OCI-LY7 (cell line): ENCODE measurements at regions not wholly inside any gene's neighbourhood (a gene's known extent, or its start where the extent isn't known, plus 50 kb on each side); places are given as distances from the start of the nearest gene placed in this dataset.

Experiments
- BruUV-seq: library from RNA; stranded (reverse); fragments of 400-500 nt; replicated peaks from 2 replicates; lab custom pipeline; 2021; lab: Mats Ljungman, UMichigan
- CTCF ChIA-PET: fragments of 300-600 bp; sonication (Branson Sonifier 250); formaldehyde crosslinking; loops from one replicate; lab custom pipeline; 2022; ENCODE audit warnings: antibody characterized with exemption; ENCODE audit not compliant: unreplicated experiment; lab: Charles Lee
- POLR2A ChIA-PET: fragments of 300-600 bp; sonication (Branson Sonifier 250); formaldehyde crosslinking; loops from one replicate; lab custom pipeline; 2022; ENCODE audit warnings: antibody characterized with exemption; lab: Charles Lee
- DNase-seq: peaks from one replicate; pipeline ENCODE4 v3.0.0-alpha.2; 2015; ENCODE audit warnings: low spot score
- H2AFZ ChIP-seq: fragments of 200-600 bp; sonication (generic), shearing (Covaris generic); 2 replicates; pipeline ENCODE4 v1.6.1; 2014; ENCODE audit warnings: mild to moderate bottlenecking, antibody characterized with exemption, low read length, moderate library complexity
- H3K27ac ChIP-seq: fragments of 200-600 bp; sonication (generic); 2 replicates; pipeline ENCODE4 v1.5.1; 2014; ENCODE audit warnings: mixed run types, low read depth, mild to moderate bottlenecking, moderate library complexity, low read length, inconsistent platforms; ENCODE audit not compliant: poor library complexity, severe bottlenecking
- H3K36me3 ChIP-seq: fragments of 200-600 bp; sonication (generic); 2 replicates; pipeline ENCODE4 v1.6.1; 2014; ENCODE audit warnings: mild to moderate bottlenecking, antibody characterized with exemption, low read length, moderate library complexity, mixed read lengths; ENCODE audit not compliant: insufficient read depth
- H3K4me1 ChIP-seq: fragments of 200-600 bp; sonication (generic); 2 replicates; pipeline ENCODE4 v1.5.1; 2014; ENCODE audit warnings: mild to moderate bottlenecking, low read length; ENCODE audit not compliant: insufficient read depth, poor library complexity, severe bottlenecking
- H3K4me2 ChIP-seq: fragments of 200-600 bp; sonication (generic); 2 replicates; pipeline ENCODE4 v1.6.1; 2014; ENCODE audit warnings: mild to moderate bottlenecking, low read length
- H3K4me3 ChIP-seq: fragments of 200-600 bp; sonication (generic); 2 replicates; pipeline ENCODE4 v1.5.1; 2014; ENCODE audit warnings: mild to moderate bottlenecking, low read depth, low read length; ENCODE audit not compliant: poor library complexity, severe bottlenecking
- H3K79me2 ChIP-seq: fragments of 200-600 bp; sonication (generic); 2 replicates; pipeline ENCODE4 v1.6.1; 2016; ENCODE audit warnings: low read depth, mild to moderate bottlenecking, low read length, moderate library complexity, mixed read lengths; ENCODE audit not compliant: insufficient read depth
- H3K9me2 ChIP-seq: fragments of 200-600 bp; sonication (generic); 2 replicates; pipeline ENCODE4 v1.6.1; 2016; ENCODE audit warnings: mild to moderate bottlenecking, low read length, mixed read lengths; ENCODE audit not compliant: insufficient read depth
- H3K9me3 ChIP-seq: fragments of 200-600 bp; sonication (generic); 2 replicates; pipeline ENCODE4 v1.6.1; 2014; ENCODE audit warnings: mild to moderate bottlenecking, mixed run types, low read length, mixed read lengths
- H4K20me1 ChIP-seq: fragments of 200-600 bp; sonication (generic); 2 replicates; pipeline ENCODE4 v1.6.1; 2014; ENCODE audit warnings: mild to moderate bottlenecking, antibody characterized with exemption, low read length, moderate library complexity, mixed read lengths; ENCODE audit not compliant: insufficient read depth
- CTCF ChIP-seq: fragments of 200-600 bp; sonication (generic); conservative IDR thresholded peaks from 2 replicates; pipeline ENCODE4 v1.5.1; 2014; ENCODE audit warnings: mild to moderate bottlenecking, antibody characterized with exemption, low read length, moderate library complexity, mixed read lengths
- EZH2phosphoT487 ChIP-seq: fragments of 200-600 bp; sonication (generic); IDR thresholded peaks from 2 replicates; pipeline ENCODE4 v1.6.1; 2018; ENCODE audit warnings: low read depth, borderline replicate concordance, mild to moderate bottlenecking, mixed run types, antibody characterized with exemption, low read length, moderate library complexity, mixed read lengths
- intact Hi-C: fragments of 100-400 bp; cut with micrococcal nuclease; formaldehyde crosslinking; loops from one replicate; pipeline ENCODE4 v1.10.0; 2022; ENCODE audit not compliant: unreplicated experiment

- no peak for DNase-seq
Measured at GRCh38 chr2:871175-871727, 79.4 kb upstream of the SNTG2 start.

GRCh38 chr2:870426-870825, 80.2 kb upstream of the SNTG2 start:
- Histone ChIP-seq H3K27ac (no peak overlapping the region), H4K20me1 (no peaks in the 10 kb centered on the region), H3K4me1 (no peaks in the 10 kb centered on the region), H3K9me3 (no peaks in the 10 kb centered on the region), H3K4me2 (no peak overlapping the region), H3K36me3 (no peaks in the 10 kb centered on the region), H3K4me3 (no peak overlapping the region), H3K9me2 (no peaks in the 10 kb centered on the region), H2AFZ (no peak overlapping the region), H3K79me2 (no peaks in the 10 kb centered on the region)
- ChIA-PET POLR2A (no interaction called here), CTCF (no interaction called here)
- TF ChIP-seq CTCF (no peak), EZH2phosphoT487 (no peak)
- DNase-seq: no peak
- intact Hi-C loops: no loop called here
- BruUV-seq: no TSS peak

More at GRCh38 chr2:871175-871727, 79.4 kb upstream of the SNTG2 start:
- no peak overlapping the region for H3K4me3 ChIP-seq
- no peak overlapping the region for H3K27ac ChIP-seq
- BruUV-seq: no TSS peak
- no peaks in the 10 kb centered on the region for H3K79me2 ChIP-seq
- TF ChIP-seq CTCF: no peak
- no peak for TF ChIP-seq EZH2phosphoT487
- H2AFZ ChIP-seq: no peak overlapping the region
- no peaks in the 10 kb centered on the region for H3K36me3 ChIP-seq
- H3K9me2 ChIP-seq: no peaks in the 10 kb centered on the region
- no peaks in the 10 kb centered on the region for H3K9me3 ChIP-seq
- ChIA-PET CTCF (no interaction called here), POLR2A (no interaction called here)
- intact Hi-C loops: no loop called here
- H3K4me1 ChIP-seq: no peaks in the 10 kb centered on the region
- no peak overlapping the region for H3K4me2 ChIP-seq
- no peaks in the 10 kb centered on the region for H4K20me1 ChIP-seq

- TF ChIP-seq CTCF (no peak), EZH2phosphoT487 (no peak)
- no peak overlapping the region for H2AFZ ChIP-seq
- intact Hi-C loops: no loop called here
- no peaks in the 10 kb centered on the region for H3K36me3 ChIP-seq
- no TSS peak for BruUV-seq
- CTCF ChIA-PET: no interaction called here
- no peaks in the 10 kb centered on the region for H3K9me2 ChIP-seq
- H3K79me2 ChIP-seq: no peaks in the 10 kb centered on the region
- no peak for DNase-seq
- no peak overlapping the region for H3K4me3 ChIP-seq
- POLR2A ChIA-PET: no interaction called here
- no peak overlapping the region for H3K27ac ChIP-seq
- no peaks in the 10 kb centered on the region for H4K20me1 ChIP-seq
- no peaks in the 10 kb centered on the region for H3K4me1 ChIP-seq
- H3K9me3 ChIP-seq: no peaks in the 10 kb centered on the region
- no peak overlapping the region for H3K4me2 ChIP-seq
Measured at GRCh38 chr2:869894-870293, 80.8 kb upstream of the SNTG2 start.
